Glutamatergic neuron (in vitro differentiated cells): ENCODE measurements at regions not wholly inside any gene's neighbourhood (a gene's known extent, or its start where the extent isn't known, plus 50 kb on each side); places are given as distances from the start of the nearest gene placed in this dataset.

Experiments used
- DNase-seq: peaks from one replicate; pipeline ENCODE4 v3.0.0; 2022
- H3K27ac Mint-ChIP-seq: one replicate; pipeline ENCODE4 v1.8.0; 2020; ENCODE audit warnings: mild to moderate bottlenecking, mixed read lengths, inconsistent platforms; ENCODE audit not compliant: unreplicated experiment
- H3K27me3 Mint-ChIP-seq: one replicate; pipeline ENCODE4 v1.8.0; 2020; ENCODE audit warnings: mild to moderate bottlenecking, moderate library complexity, mixed read lengths, inconsistent platforms; ENCODE audit not compliant: unreplicated experiment
- H3K36me3 Mint-ChIP-seq: one replicate; pipeline ENCODE4 v1.8.0; 2020; ENCODE audit warnings: mild to moderate bottlenecking, mixed read lengths, inconsistent platforms; ENCODE audit not compliant: unreplicated experiment
- H3K4me1 Mint-ChIP-seq: one replicate; pipeline ENCODE4 v1.8.0; 2020; ENCODE audit warnings: mild to moderate bottlenecking, low read depth, mixed read lengths, inconsistent platforms; ENCODE audit not compliant: unreplicated experiment
- H3K4me3 Mint-ChIP-seq: one replicate; pipeline ENCODE4 v1.8.0; 2020; ENCODE audit warnings: mild to moderate bottlenecking, mixed read lengths, inconsistent platforms; ENCODE audit not compliant: unreplicated experiment
- H3K9me3 Mint-ChIP-seq: one replicate; pipeline ENCODE4 v1.8.0; 2020; ENCODE audit warnings: mild to moderate bottlenecking, moderate library complexity, mixed read lengths, inconsistent platforms; ENCODE audit not compliant: unreplicated experiment
- TF ChIP-seq, protein P1 (sequence below): fragments of 200-600 bp; sonication (generic); IDR thresholded peaks from one replicate; pipeline ENCODE4 v1.5.0; 2021; ENCODE audit not compliant: partially characterized antibody, unreplicated experiment

DNA sequence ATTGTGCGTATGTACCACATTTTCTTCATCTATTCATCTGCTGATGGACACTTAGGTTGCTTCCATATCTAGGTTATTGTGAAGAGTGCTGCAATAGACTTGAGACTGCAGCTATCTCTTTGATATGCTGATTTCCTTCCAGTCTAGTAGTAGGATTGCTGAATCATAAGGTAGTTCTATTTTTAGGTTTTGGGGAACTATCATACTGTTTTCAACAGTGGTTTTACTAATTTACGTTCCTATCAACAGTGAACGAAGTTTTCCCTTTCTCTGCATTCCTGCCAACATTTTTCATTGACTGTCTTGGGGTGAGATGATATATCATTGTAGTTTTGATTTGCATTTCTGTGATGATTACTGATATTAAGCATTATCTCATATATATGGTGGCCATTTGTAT lies 482.2 kb downstream of the SLC16A7 start:
- no peaks in the 10 kb centered on the region for H3K4me1 Mint-ChIP-seq
- TF ChIP-seq, protein P1, sequence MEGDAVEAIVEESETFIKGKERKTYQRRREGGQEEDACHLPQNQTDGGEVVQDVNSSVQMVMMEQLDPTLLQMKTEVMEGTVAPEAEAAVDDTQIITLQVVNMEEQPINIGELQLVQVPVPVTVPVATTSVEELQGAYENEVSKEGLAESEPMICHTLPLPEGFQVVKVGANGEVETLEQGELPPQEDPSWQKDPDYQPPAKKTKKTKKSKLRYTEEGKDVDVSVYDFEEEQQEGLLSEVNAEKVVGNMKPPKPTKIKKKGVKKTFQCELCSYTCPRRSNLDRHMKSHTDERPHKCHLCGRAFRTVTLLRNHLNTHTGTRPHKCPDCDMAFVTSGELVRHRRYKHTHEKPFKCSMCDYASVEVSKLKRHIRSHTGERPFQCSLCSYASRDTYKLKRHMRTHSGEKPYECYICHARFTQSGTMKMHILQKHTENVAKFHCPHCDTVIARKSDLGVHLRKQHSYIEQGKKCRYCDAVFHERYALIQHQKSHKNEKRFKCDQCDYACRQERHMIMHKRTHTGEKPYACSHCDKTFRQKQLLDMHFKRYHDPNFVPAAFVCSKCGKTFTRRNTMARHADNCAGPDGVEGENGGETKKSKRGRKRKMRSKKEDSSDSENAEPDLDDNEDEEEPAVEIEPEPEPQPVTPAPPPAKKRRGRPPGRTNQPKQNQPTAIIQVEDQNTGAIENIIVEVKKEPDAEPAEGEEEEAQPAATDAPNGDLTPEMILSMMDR = no peak
- H3K9me3 Mint-ChIP-seq = no peaks in the 10 kb centered on the region
- DNase-seq = no peak
- no peak overlapping the region for H3K27ac Mint-ChIP-seq
- no peaks in the 10 kb centered on the region for H3K36me3 Mint-ChIP-seq
- peaks cover 2% of the 10 kb centered on the region for H3K27me3 Mint-ChIP-seq
- no peak overlapping the region for H3K4me3 Mint-ChIP-seq

DNA sequence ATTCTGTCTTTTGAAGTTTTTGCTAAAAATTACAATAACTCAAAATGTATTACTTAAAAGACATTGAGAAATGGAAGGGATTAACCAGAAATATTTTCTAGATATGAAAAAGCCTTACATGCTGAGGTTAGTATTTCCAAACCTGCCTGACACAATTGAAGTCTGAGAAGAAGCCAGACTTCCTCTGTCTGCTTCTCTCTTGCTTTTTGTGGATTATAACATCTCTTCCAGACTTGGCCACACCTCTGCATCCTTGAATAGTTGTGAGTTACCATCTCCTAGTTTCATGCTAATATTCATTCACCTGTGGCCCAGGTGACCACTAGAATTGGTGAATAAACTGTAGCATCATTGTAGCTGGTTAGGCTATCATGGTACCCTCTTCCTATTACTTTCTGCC lies 497.6 kb downstream of the SLC16A7 start:
- Mint-ChIP-seq H3K4me3 (no peak overlapping the region), H3K9me3 (peaks cover 2% of the 10 kb centered on the region), H3K36me3 (no peaks in the 10 kb centered on the region), H3K27ac (no peak overlapping the region), H3K27me3 (no peaks in the 10 kb centered on the region), H3K4me1 (no peaks in the 10 kb centered on the region)
- TF ChIP-seq, protein P1 = no peak
- no peak for DNase-seq

DNA sequence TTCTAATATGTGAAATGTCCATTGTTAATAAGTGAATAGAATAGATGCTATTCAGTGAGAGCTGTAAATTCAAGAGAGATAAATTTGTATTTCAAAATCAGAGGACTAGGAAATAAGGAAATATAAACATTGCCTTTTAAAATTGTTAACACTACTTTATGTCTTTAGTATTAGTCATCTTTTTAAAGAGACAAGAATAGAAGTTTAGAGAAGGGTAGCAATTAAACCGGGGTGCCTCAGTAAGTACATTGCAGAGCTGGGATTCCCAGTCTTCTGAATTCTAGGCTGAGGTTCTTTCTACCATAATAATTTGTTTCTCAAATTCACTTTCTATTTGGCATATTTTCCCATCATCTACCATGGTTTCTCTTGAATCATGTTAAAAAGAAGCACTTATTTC lies 498.6 kb downstream of the SLC16A7 start:
- Mint-ChIP-seq H3K27me3 (no peaks in the 10 kb centered on the region), H3K4me3 (no peak overlapping the region)

DNA sequence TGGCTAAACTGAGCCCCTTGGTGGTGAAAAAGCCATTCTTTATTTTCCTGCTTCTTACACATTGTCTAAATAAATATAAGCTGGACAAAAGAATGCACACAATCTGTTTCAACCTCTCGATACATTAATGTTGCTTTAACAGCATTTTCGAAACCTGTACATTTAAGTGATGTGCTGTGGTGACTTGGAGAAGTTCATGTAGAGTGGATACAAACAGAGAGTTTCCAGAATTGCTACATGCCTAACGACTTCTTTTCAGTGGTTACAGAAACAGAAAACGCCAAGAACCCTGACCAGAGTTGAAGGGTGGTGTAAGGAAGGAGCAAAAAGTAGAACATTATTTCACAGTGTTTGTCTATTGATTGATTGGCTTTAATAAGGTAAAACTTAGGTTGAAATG lies 500.9 kb downstream of the SLC16A7 start:
- Mint-ChIP-seq H3K27ac (no peak overlapping the region), H3K27me3 (no peaks in the 10 kb centered on the region), H3K4me1 (no peaks in the 10 kb centered on the region), H3K9me3 (peaks cover 2% of the 10 kb centered on the region), H3K4me3 (no peak overlapping the region), H3K36me3 (peaks cover 3% of the 10 kb centered on the region)
- TF ChIP-seq, protein P1 = no peak
- no peak for DNase-seq

More for the DNA sequence above, 498.6 kb downstream of the SLC16A7 start:
- no peaks in the 10 kb centered on the region for H3K4me1 Mint-ChIP-seq
- TF ChIP-seq, protein P1 = no peak
- H3K36me3 Mint-ChIP-seq = peaks cover 3% of the 10 kb centered on the region
- H3K27ac Mint-ChIP-seq = no peak overlapping the region
- H3K9me3 Mint-ChIP-seq = peaks cover 2% of the 10 kb centered on the region
- no peak for DNase-seq

DNA sequence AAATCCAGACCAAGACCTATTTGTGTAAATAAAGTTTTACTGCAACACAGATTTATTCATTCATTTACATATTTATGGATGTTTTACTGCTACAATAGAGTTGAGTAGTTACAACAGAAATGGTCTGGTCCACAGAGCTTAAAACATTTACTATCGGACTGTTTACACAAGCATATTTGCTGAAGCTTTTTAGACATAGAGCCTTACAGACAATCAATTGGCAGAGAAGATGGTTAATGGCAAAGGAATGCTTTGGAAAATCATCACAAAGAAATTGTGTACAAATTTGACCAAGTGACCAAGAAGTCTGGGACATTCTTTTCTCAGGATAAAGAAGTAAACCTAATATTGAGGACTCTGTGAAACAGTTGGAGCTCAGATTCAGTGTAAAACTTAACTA lies 504.3 kb downstream of the SLC16A7 start:
- H3K27me3 Mint-ChIP-seq = no peaks in the 10 kb centered on the region
- no peak for DNase-seq
- H3K27ac Mint-ChIP-seq = no peak overlapping the region
- H3K9me3 Mint-ChIP-seq = peaks cover 2% of the 10 kb centered on the region
- no peak overlapping the region for H3K4me3 Mint-ChIP-seq
- H3K4me1 Mint-ChIP-seq = no peaks in the 10 kb centered on the region
- H3K36me3 Mint-ChIP-seq = peaks cover 3% of the 10 kb centered on the region
- TF ChIP-seq, protein P1 = no peak
